ENCODE measurements at regions not wholly inside any gene's neighbourhood (a gene's known extent, or its start where the extent isn't known, plus 50 kb on each side); places are given as distances from the start of the nearest gene placed in this dataset.
A peak's percentile ranks its signal among the peaks of the same experiment; 100 is the strongest.

DNA sequence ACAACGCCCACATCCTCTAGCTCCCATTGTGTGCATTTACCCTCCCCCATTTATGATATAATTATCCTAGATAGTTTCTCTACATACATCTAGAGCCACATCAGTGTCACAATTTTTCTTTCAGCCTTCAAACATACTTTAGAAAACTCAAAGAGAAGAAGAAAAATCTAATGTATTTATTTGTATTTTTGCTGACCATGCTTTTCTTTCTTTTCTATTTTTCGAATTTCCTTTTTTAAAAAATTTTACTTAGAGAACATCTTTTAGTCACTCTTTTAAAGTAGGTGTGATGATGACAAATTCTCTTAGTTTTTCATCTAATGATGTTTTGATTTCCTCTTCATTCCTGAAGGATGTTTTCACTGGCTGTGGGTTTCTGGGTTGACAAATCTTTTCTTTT lies 117.0 kb upstream of the CHL1 start:
- Histone ChIP-seq H3K27me3 (ENCODE audit: control insufficient read depth, insufficient read depth, low read length) (no peaks in the 10 kb centered on the region), H2AK5ac (ENCODE audit: low read depth, low read length) (no peak overlapping the region), H3K4me3 (ENCODE audit: insufficient read depth, low read depth, low read length) (no peak overlapping the region), H3K79me1 (ENCODE audit: low read depth in 1 of 2, low read length in 2 of 2) (no peaks in the 10 kb centered on the region), H3K36me3 (ENCODE audit: control insufficient read depth, insufficient read depth, low read length) (no peaks in the 10 kb centered on the region), H3K4me2 (ENCODE audit: low read depth, low read length) (no peak overlapping the region), H4K8ac (ENCODE audit: low read depth in 2 of 2, low read length in 2 of 2) (no peak overlapping the region), H3K56ac (ENCODE audit: extremely low read depth, insufficient read depth, low read length) (no peak overlapping the region), H3K27ac (ENCODE audit: insufficient read depth, low read length) (no peak overlapping the region), H2BK120ac (ENCODE audit: low read depth, low read length) (no peak overlapping the region), H2BK5ac (ENCODE audit: low read depth, low read length, poor library complexity, severe bottlenecking) (no peak overlapping the region), H2AFZ (replicated peaks; ENCODE audit: low read length, poor library complexity) (no peak overlapping the region), H3K4ac (ENCODE audit: low read depth, low read length) (no peak overlapping the region), H2AK9ac (replicated peaks; ENCODE audit: low read depth, low read length, poor library complexity) (no peak overlapping the region), H3K9ac (ENCODE audit: low read depth, low read length) (no peak overlapping the region), H4K5ac (ENCODE audit: low read depth, low read length) (no peak overlapping the region), H2BK20ac (ENCODE audit: low read depth, low read length) (no peak overlapping the region), H3K4me1 (ENCODE audit: control insufficient read depth, insufficient read depth, low read length) (no peaks in the 10 kb centered on the region), H4K91ac (ENCODE audit: insufficient read depth, low read depth, low read length) (no peak overlapping the region), H2BK15ac (ENCODE audit: low read depth, low read length) (no peak overlapping the region), H3K23ac (ENCODE audit: low read depth, low read length) (no peak overlapping the region), H4K20me1 (ENCODE audit: insufficient read depth, low read length) (no peaks in the 10 kb centered on the region), H3K18ac (ENCODE audit: low read depth, low read length) (no peak overlapping the region), H3K9me3 (ENCODE audit: control insufficient read depth, insufficient read depth, low read length) (peaks cover 3% of the 10 kb centered on the region; the same call in 1 of the 2 replicates), H3K14ac (replicated peaks; ENCODE audit: low read depth, low read length) (no peak overlapping the region), H3K9me1 (ENCODE audit: insufficient read depth, low read length) (no peaks in the 10 kb centered on the region)
- in situ Hi-C loops (cut with MboI; ENCODE audit: low sequenced_read_pairs) = no loop called here
- no CpG with 5 or more reads among the region's 2 CpGs for WGBS, 2 experiments (ENCODE audit: extremely low coverage in 2 of 2, insufficient read length in 1 of 2)
- TF ChIP-seq POLR2A (IDR thresholded peaks at IDR 0.05; ENCODE audit: low read depth, low read length) (no peak), MAFK (IDR thresholded peaks at IDR 0.05; ENCODE audit: low read depth, low read length) (peak; percentile 90)
- dilution Hi-C loops (cut with HindIII; ENCODE audit: low sequenced_read_pairs, unreplicated experiment) = no loop called here
- intact Hi-C loops (cut with micrococcal nuclease) = no loop called here
- no peak for ATAC-seq (ENCODE audit: low read depth)
- ChIA-PET POLR2A (ENCODE audit: unreplicated experiment) (no interaction called here), CTCF (no interaction called here)
- BruUV-seq (replicated peaks) = no TSS peak
- no peak for DNase-seq
